CD4-positive, alpha-beta memory T cell (primary cell): ENCODE measurements at regions not wholly inside any gene's neighbourhood (a gene's known extent, or its start where the extent isn't known, plus 50 kb on each side); places are given as distances from the start of the nearest gene placed in this dataset.

Source experiments
- CTCF ChIA-PET: fragments of 350-600 bp; sonication (Branson Sonifier 250); formaldehyde crosslinking; loops from one replicate; lab custom pipeline; 2021; ENCODE audit warnings: inconsistent platforms; ENCODE audit not compliant: partially characterized antibody; lab: Charles Lee
- POLR2A ChIA-PET: fragments of 350-600 bp; sonication (Branson Sonifier 250); formaldehyde crosslinking; loops from one replicate; lab custom pipeline; 2021; ENCODE audit not compliant: partially characterized antibody; lab: Charles Lee
- DNase-seq, 5 donors: peaks; one replicate each; pipeline versions ENCODE4 v3.0.0 to v3.0.0-alpha.2; 2020 to 2022; ENCODE audit warnings: mixed read lengths in 1 of 5
- H3K27ac ChIP-seq: one replicate; pipeline ENCODE4 v1.7.0; 2013; ENCODE audit warnings: low read depth, low read length
- H3K27me3 ChIP-seq: 2 replicates; pipeline ENCODE4 v1.7.0; 2013; ENCODE audit warnings: mild to moderate bottlenecking, low read length, moderate library complexity; ENCODE audit not compliant: insufficient read depth
- H3K36me3 ChIP-seq: 2 replicates; pipeline ENCODE4 v1.7.0; 2013; ENCODE audit warnings: mild to moderate bottlenecking, low read length, moderate library complexity; ENCODE audit not compliant: insufficient read depth
- H3K4me1 ChIP-seq: 2 replicates; pipeline ENCODE4 v1.7.0; 2013; ENCODE audit warnings: mild to moderate bottlenecking, low read length, moderate library complexity; ENCODE audit not compliant: insufficient read depth
- H3K4me3 ChIP-seq, 2 donors: one replicate each; pipeline ENCODE4 v1.7.0; 2013; ENCODE audit warnings: low read length in 2 of 2, mild to moderate bottlenecking in 1 of 2
- H3K9me3 ChIP-seq, 2 donors: one replicate each; pipeline ENCODE4 v1.7.0; 2013; ENCODE audit warnings: low read length in 2 of 2, control low read depth in 1 of 2; ENCODE audit not compliant: control insufficient read depth in 1 of 2
- H3K27ac Mint-ChIP-seq, 7 donors: one replicate each; pipeline ENCODE4 v1.8.0; 2020 to 2021; ENCODE audit warnings: mixed read lengths in 7 of 7, mild to moderate bottlenecking in 6 of 7, inconsistent platforms in 3 of 7, moderate library complexity in 3 of 7
- H3K27me3 Mint-ChIP-seq, 2 donors: one replicate each; pipeline ENCODE4 v1.8.0; 2020 to 2021; ENCODE audit warnings: mixed read lengths in 2 of 2
- H3K36me3 Mint-ChIP-seq, 2 donors: one replicate each; pipeline ENCODE4 v1.8.0; 2020 to 2021; ENCODE audit warnings: mixed read lengths in 2 of 2, inconsistent platforms in 1 of 2, mild to moderate bottlenecking in 1 of 2
- H3K4me1 Mint-ChIP-seq, 4 donors: one replicate each; pipeline ENCODE4 v1.8.0; 2020 to 2021; ENCODE audit warnings: mixed read lengths in 4 of 4, mild to moderate bottlenecking in 1 of 4
- H3K4me3 Mint-ChIP-seq, 8 donors: one replicate each; pipeline ENCODE4 v1.8.0; 2020 to 2021; ENCODE audit warnings: mixed read lengths in 8 of 8, mild to moderate bottlenecking in 7 of 8, moderate library complexity in 6 of 8, inconsistent platforms in 3 of 8
- H3K9me3 Mint-ChIP-seq, 8 donors: one replicate each; pipeline ENCODE4 v1.8.0; 2020 to 2021; ENCODE audit warnings: mixed read lengths in 8 of 8, mild to moderate bottlenecking in 5 of 8, inconsistent platforms in 3 of 8, moderate library complexity in 1 of 8
- intact Hi-C: fragments of 100-400 bp; cut with micrococcal nuclease; formaldehyde crosslinking; loops from one replicate; pipeline ENCODE4 v1.15.1; 2023

GRCh38 chr7:41890631-41891274, 187.9 kb upstream of the INHBA start:
- H3K27me3 ChIP-seq, result no peaks in the 10 kb centered on the region
- H3K36me3 Mint-ChIP-seq, result no peaks in the 10 kb centered on the region
- intact Hi-C loops, result no loop called here
- H3K4me1 ChIP-seq, result no peaks in the 10 kb centered on the region
- CTCF ChIA-PET, result no interaction called here
- no peak overlapping the region for H3K4me3 ChIP-seq
- H3K9me3 Mint-ChIP-seq, result no peaks in the 10 kb centered on the region
- H3K27ac ChIP-seq, result no peak overlapping the region
- H3K4me3 Mint-ChIP-seq, result no peak overlapping the region
- DNase-seq, result no peak
- no peaks in the 10 kb centered on the region for H3K9me3 ChIP-seq
- no peaks in the 10 kb centered on the region for H3K27me3 Mint-ChIP-seq
- no peaks in the 10 kb centered on the region for H3K36me3 ChIP-seq
- POLR2A ChIA-PET, result no interaction called here
- no peaks in the 10 kb centered on the region for H3K4me1 Mint-ChIP-seq
- no peak overlapping the region for H3K27ac Mint-ChIP-seq

GRCh38 chr7:41889472-41889871, 186.6 kb upstream of the INHBA start:
- no peak for DNase-seq
- Histone ChIP-seq H3K27ac (no peak overlapping the region), H3K36me3 (no peaks in the 10 kb centered on the region), H3K9me3 (no peaks in the 10 kb centered on the region), H3K27me3 (no peaks in the 10 kb centered on the region), H3K4me3 (no peak overlapping the region), H3K4me1 (no peaks in the 10 kb centered on the region)
- H3K9me3 Mint-ChIP-seq, result no peaks in the 10 kb centered on the region
- no peak overlapping the region for H3K4me3 Mint-ChIP-seq
- POLR2A ChIA-PET, result no interaction called here
- CTCF ChIA-PET, result no interaction called here
- peaks cover 0 to 2% (median 0%) of the 10 kb centered on the region in 4 donors for H3K4me1 Mint-ChIP-seq
- H3K27ac Mint-ChIP-seq, result no peak overlapping the region
- intact Hi-C loops, result no loop called here
- H3K36me3 Mint-ChIP-seq, result no peaks in the 10 kb centered on the region
- no peaks in the 10 kb centered on the region for H3K27me3 Mint-ChIP-seq

GRCh38 chr7:41889040-41889439, 186.2 kb upstream of the INHBA start:
- Histone ChIP-seq H3K9me3 (no peaks in the 10 kb centered on the region), H3K4me1 (no peaks in the 10 kb centered on the region), H3K4me3 (no peak overlapping the region), H3K36me3 (no peaks in the 10 kb centered on the region), H3K27me3 (no peaks in the 10 kb centered on the region), H3K27ac (no peak overlapping the region)
- Mint-ChIP-seq H3K4me1 (peaks cover 0 to 2% (median 0%) of the 10 kb centered on the region in 4 donors), H3K4me3 (no peak overlapping the region), H3K27ac (no peak overlapping the region), H3K27me3 (no peaks in the 10 kb centered on the region), H3K36me3 (no peaks in the 10 kb centered on the region), H3K9me3 (no peaks in the 10 kb centered on the region)
- intact Hi-C loops, result no loop called here
- ChIA-PET CTCF (no interaction called here), POLR2A (no interaction called here)
- DNase-seq, result no peak

- Histone ChIP-seq H3K27ac (no peak overlapping the region), H3K27me3 (no peaks in the 10 kb centered on the region), H3K36me3 (no peaks in the 10 kb centered on the region), H3K4me1 (peaks cover 7% of the 10 kb centered on the region), H3K9me3 (no peaks in the 10 kb centered on the region), H3K4me3 (no peak overlapping the region)
- Mint-ChIP-seq H3K4me1 (peaks cover 5 to 8% (median 6%) of the 10 kb centered on the region in 4 donors), H3K4me3 (no peak overlapping the region), H3K9me3 (peaks cover 0 to 2% (median 0%) of the 10 kb centered on the region in 8 donors), H3K27me3 (no peaks in the 10 kb centered on the region), H3K36me3 (no peaks in the 10 kb centered on the region), H3K27ac (no peak overlapping the region)
- CTCF ChIA-PET, result no interaction called here
- POLR2A ChIA-PET, result no interaction called here
- no peak for DNase-seq
- intact Hi-C loops, result no loop called here
Observed at GRCh38 chr7:41887416-41887815, 184.5 kb upstream of the INHBA start.

GRCh38 chr7:41886901-41887311, 184.0 kb upstream of the INHBA start:
- Histone ChIP-seq H3K9me3 (no peaks in the 10 kb centered on the region), H3K27ac (no peak overlapping the region), H3K4me3 (no peak overlapping the region), H3K4me1 (peaks cover 13% of the 10 kb centered on the region), H3K36me3 (no peaks in the 10 kb centered on the region), H3K27me3 (no peaks in the 10 kb centered on the region)
- no peak overlapping the region for H3K4me3 Mint-ChIP-seq
- intact Hi-C loops, result no loop called here
- H3K27me3 Mint-ChIP-seq, result no peaks in the 10 kb centered on the region
- H3K36me3 Mint-ChIP-seq, result no peaks in the 10 kb centered on the region
- no peak for DNase-seq
- H3K9me3 Mint-ChIP-seq, result peaks cover 0 to 4% (median 0%) of the 10 kb centered on the region in 8 donors
- H3K4me1 Mint-ChIP-seq, result peaks cover 10 to 13% (median 11%) of the 10 kb centered on the region in 4 donors
- no peak overlapping the region for H3K27ac Mint-ChIP-seq
- ChIA-PET POLR2A (no interaction called here), CTCF (no interaction called here)

GRCh38 chr7:41886262-41886900, 183.5 kb upstream of the INHBA start:
- CTCF ChIA-PET, result no interaction called here

GRCh38 chr7:41885748-41886147, 182.9 kb upstream of the INHBA start:
- intact Hi-C loops, result no loop called here
- no peak overlapping the region for H3K4me3 ChIP-seq
- no peaks in the 10 kb centered on the region for H3K36me3 ChIP-seq
- no peaks in the 10 kb centered on the region for H3K27me3 ChIP-seq
- Mint-ChIP-seq H3K27me3 (no peaks in the 10 kb centered on the region), H3K4me3 (no peak overlapping the region), H3K27ac (no peak overlapping the region), H3K9me3 (peaks cover 0 to 4% (median 0%) of the 10 kb centered on the region in 8 donors), H3K36me3 (no peaks in the 10 kb centered on the region), H3K4me1 (peaks cover 15 to 22% (median 17%) of the 10 kb centered on the region in 4 donors)
- peaks cover 15% of the 10 kb centered on the region for H3K4me1 ChIP-seq
- no peaks in the 10 kb centered on the region for H3K9me3 ChIP-seq
- CTCF ChIA-PET, result no interaction called here
- DNase-seq, result no peak
- POLR2A ChIA-PET, result no interaction called here
- H3K27ac ChIP-seq, result no peak overlapping the region

More at GRCh38 chr7:41886262-41886900, 183.5 kb upstream of the INHBA start:
- POLR2A ChIA-PET, result no interaction called here
- Mint-ChIP-seq H3K4me3 (no peak overlapping the region), H3K27ac (peak overlapping the region in 1 of 7 donors; percentile 4), H3K36me3 (no peaks in the 10 kb centered on the region), H3K4me1 (peaks cover 15 to 18% (median 17%) of the 10 kb centered on the region in 4 donors), H3K9me3 (peaks cover 0 to 4% (median 0%) of the 10 kb centered on the region in 8 donors), H3K27me3 (no peaks in the 10 kb centered on the region)
- intact Hi-C loops, result no loop called here
- no peak overlapping the region for H3K27ac ChIP-seq
- H3K9me3 ChIP-seq, result no peaks in the 10 kb centered on the region
- no peak overlapping the region for H3K4me3 ChIP-seq
- peaks cover 15% of the 10 kb centered on the region for H3K4me1 ChIP-seq
- no peaks in the 10 kb centered on the region for H3K36me3 ChIP-seq
- no peak for DNase-seq
- H3K27me3 ChIP-seq, result no peaks in the 10 kb centered on the region
